KMS-11 (cell line): ENCODE measurements at regions not wholly inside any gene's neighbourhood (a gene's known extent, or its start where the extent isn't known, plus 50 kb on each side); places are given as distances from the start of the nearest gene placed in this dataset.
"Not testable (repeated sequence)": the region's sequence is repeated elsewhere in the genome, so short reads cannot be mapped to it uniquely, and the experiment has no call there.

ENCODE experiments used
- H2AFZ ChIP-seq: fragments of 200-600 bp; sonication (generic); 2 replicates; pipeline ENCODE4 v1.6.1; 2016; ENCODE audit warnings: antibody characterized with exemption, mixed run types, low read depth
- H3K27ac ChIP-seq: fragments of 200-600 bp; sonication (generic); 2 replicates; pipeline ENCODE4 v1.6.1; 2016; ENCODE audit warnings: mild to moderate bottlenecking, mixed run types
- H3K27me3 ChIP-seq: fragments of 200-600 bp; sonication (generic); 2 replicates; pipeline ENCODE4 v1.6.1; 2017; ENCODE audit warnings: mild to moderate bottlenecking, low read depth, mixed run types, moderate library complexity; ENCODE audit not compliant: insufficient read depth
- H3K36me3 ChIP-seq: fragments of 200-600 bp; sonication (generic); 2 replicates; pipeline ENCODE4 v1.6.1; 2017; ENCODE audit warnings: mild to moderate bottlenecking, mixed run types; ENCODE audit not compliant: insufficient read depth
- H3K4me1 ChIP-seq: fragments of 200-600 bp; sonication (generic); 2 replicates; pipeline ENCODE4 v1.6.1; 2016; ENCODE audit warnings: mild to moderate bottlenecking, low read depth, mixed run types; ENCODE audit not compliant: poor library complexity, severe bottlenecking
- H3K4me2 ChIP-seq: fragments of 200-600 bp; sonication (generic); 2 replicates; pipeline ENCODE4 v1.7.0; 2016; ENCODE audit warnings: mild to moderate bottlenecking, mixed run types
- H3K4me3 ChIP-seq: fragments of 200-600 bp; sonication (generic); IDR thresholded peaks from 2 replicates; pipeline ENCODE4 v1.6.1; 2017; ENCODE audit warnings: low read depth, low read length, mixed read lengths; ENCODE audit not compliant: insufficient read depth
- H3K79me2 ChIP-seq: fragments of 200-600 bp; sonication (generic); 2 replicates; pipeline ENCODE4 v1.6.1; 2016; ENCODE audit warnings: low read depth, mixed run types; ENCODE audit not compliant: insufficient read depth
- H3K9ac ChIP-seq: fragments of 200-600 bp; sonication (generic); 2 replicates; pipeline ENCODE4 v1.6.1; 2016; ENCODE audit warnings: mild to moderate bottlenecking, mixed run types
- H4K20me1 ChIP-seq: fragments of 200-600 bp; sonication (generic); 2 replicates; pipeline ENCODE4 v1.6.1; 2016; ENCODE audit warnings: mild to moderate bottlenecking, mixed run types; ENCODE audit not compliant: insufficient read depth
- TF ChIP-seq, protein P1 (sequence below): fragments of 200-600 bp; sonication (generic); conservative IDR thresholded peaks from 2 replicates; pipeline ENCODE4 v1.6.1; 2017; ENCODE audit warnings: low read depth, mild to moderate bottlenecking, antibody characterized with exemption, low read length, moderate library complexity, mixed read lengths

DNA sequence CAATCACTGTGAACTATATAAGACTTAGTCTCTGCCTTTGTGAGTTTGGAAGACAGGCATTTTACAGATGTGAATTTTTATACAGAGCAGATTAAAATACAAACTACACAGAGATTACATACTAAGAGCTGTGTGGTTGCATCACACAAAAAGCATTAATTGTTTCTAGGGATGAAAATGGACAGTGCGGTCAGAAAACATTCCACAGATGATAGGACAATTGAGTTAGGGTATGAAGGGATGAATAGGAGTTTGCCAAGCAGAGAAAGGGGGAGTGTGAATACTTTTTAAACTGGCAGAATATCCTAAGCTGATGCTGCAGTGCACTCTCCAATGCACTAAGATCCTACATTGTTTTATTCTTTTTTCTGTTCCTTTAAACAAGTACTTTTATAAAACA, 345.8 kb downstream of the VRK1 start:
- no peaks in the 10 kb centered on the region for H4K20me1 ChIP-seq
- H3K36me3 ChIP-seq, result no peaks in the 10 kb centered on the region
- H3K27ac ChIP-seq, result no peak overlapping the region
- TF ChIP-seq, protein P1, sequence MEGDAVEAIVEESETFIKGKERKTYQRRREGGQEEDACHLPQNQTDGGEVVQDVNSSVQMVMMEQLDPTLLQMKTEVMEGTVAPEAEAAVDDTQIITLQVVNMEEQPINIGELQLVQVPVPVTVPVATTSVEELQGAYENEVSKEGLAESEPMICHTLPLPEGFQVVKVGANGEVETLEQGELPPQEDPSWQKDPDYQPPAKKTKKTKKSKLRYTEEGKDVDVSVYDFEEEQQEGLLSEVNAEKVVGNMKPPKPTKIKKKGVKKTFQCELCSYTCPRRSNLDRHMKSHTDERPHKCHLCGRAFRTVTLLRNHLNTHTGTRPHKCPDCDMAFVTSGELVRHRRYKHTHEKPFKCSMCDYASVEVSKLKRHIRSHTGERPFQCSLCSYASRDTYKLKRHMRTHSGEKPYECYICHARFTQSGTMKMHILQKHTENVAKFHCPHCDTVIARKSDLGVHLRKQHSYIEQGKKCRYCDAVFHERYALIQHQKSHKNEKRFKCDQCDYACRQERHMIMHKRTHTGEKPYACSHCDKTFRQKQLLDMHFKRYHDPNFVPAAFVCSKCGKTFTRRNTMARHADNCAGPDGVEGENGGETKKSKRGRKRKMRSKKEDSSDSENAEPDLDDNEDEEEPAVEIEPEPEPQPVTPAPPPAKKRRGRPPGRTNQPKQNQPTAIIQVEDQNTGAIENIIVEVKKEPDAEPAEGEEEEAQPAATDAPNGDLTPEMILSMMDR, result no peak
- H3K4me3 ChIP-seq, result no peak overlapping the region
- no peak overlapping the region for H3K4me2 ChIP-seq
- no peak overlapping the region for H2AFZ ChIP-seq
- H3K9ac ChIP-seq, result no peak overlapping the region
- no peaks in the 10 kb centered on the region for H3K4me1 ChIP-seq
- H3K79me2 ChIP-seq, result no peaks in the 10 kb centered on the region
- no peaks in the 10 kb centered on the region for H3K27me3 ChIP-seq

DNA sequence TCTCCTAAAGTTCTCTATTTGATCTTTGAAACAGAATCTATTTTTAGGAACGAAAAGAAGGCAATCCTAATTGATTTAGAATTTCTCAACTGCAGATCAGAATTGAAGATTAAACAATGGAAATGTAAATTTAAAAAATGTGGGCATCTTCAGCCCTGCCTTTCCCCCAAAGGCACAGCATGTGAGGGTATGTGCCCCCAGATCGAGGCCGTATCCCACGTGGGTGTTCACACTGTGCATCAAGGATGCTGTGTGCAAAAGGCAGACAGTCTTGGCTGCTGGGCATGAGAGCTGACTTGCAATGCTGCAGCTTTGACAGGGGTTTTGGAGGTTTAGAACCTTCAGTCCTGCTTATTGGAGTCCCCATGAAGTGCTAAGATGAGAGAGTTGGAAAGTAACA, 346.3 kb downstream of the VRK1 start:
- Histone ChIP-seq H3K27ac (no peak overlapping the region), H3K27me3 (no peaks in the 10 kb centered on the region), H3K79me2 (no peaks in the 10 kb centered on the region), H2AFZ (no peak overlapping the region), H4K20me1 (no peaks in the 10 kb centered on the region), H3K4me2 (no peak overlapping the region), H3K36me3 (no peaks in the 10 kb centered on the region), H3K9ac (no peak overlapping the region), H3K4me1 (no peaks in the 10 kb centered on the region), H3K4me3 (no peak overlapping the region)
- TF ChIP-seq, protein P1, result no peak

DNA sequence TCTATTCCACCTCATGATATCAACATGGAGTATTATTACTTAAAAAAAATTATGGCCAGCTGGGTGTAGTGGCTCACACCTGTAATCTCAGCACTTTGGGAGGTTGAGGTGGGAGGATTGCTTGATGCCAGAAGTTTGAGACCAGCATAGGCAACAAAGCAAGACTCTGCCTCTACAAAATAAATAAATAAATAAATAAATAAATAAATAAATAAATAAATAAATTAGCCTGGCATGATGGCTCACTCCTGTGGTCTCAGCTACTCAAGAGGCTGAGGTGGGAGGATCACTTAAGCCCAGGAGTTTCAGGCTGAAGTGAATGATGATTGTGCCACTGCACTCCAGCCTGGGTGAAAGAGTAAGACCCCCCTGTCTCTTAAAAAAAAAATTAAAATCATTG, 350.8 kb downstream of the VRK1 start:
- H3K36me3 ChIP-seq, H3K4me1 ChIP-seq, H2AFZ ChIP-seq, H4K20me1 ChIP-seq, H3K4me3 ChIP-seq, H3K79me2 ChIP-seq, H3K27me3 ChIP-seq, H3K4me2 ChIP-seq, H3K27ac ChIP-seq, H3K9ac ChIP-seq: not testable (repeated sequence)

DNA sequence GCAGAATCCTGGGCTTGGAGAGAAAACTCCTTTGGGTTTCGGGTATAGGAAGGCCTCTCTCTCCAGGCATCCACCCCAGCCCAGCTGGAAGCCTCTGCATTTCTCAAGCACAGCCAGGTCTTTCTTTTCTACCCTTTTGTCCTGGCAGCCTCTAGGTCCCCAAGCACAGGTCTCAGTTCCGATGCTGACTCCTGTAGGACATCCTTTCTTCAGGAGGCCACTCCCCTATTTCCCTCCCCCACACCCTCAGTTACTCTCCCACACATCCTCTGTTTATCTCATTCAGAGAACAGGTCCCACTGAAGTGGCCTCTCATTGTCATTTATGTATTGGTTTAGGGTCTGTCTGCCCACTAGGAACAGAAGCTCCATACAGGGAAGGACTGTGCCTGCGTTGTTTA, 352.6 kb downstream of the VRK1 start:
- Histone ChIP-seq H4K20me1 (no peaks in the 10 kb centered on the region), H3K4me2 (no peak overlapping the region), H3K9ac (no peak overlapping the region), H3K27ac (no peak overlapping the region), H3K4me1 (no peaks in the 10 kb centered on the region), H3K79me2 (no peaks in the 10 kb centered on the region), H3K4me3 (no peak overlapping the region), H2AFZ (no peak overlapping the region), H3K27me3 (no peaks in the 10 kb centered on the region), H3K36me3 (no peaks in the 10 kb centered on the region)
- TF ChIP-seq, protein P1, result no peak

DNA sequence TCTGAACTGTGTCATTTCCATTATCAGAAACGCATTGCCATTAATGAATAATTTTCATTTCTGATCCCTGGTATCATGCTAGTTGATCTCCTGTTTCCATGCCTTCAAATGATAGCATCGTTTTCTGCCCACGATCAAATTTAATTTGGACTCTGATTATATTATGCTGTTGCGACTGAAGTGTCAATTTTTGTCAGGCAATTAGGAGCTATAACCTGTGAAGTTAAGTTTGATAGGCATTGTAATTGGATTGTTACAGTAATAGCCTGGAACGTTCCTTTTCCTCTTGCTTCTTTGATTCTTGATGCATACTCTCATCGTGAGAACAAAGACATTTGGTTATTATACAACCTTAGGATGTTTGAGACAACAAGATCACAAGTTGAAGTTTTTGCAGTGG, 356.3 kb downstream of the VRK1 start:
- Histone ChIP-seq H3K9ac (no peak overlapping the region), H3K4me3 (no peak overlapping the region), H4K20me1 (no peaks in the 10 kb centered on the region), H3K27ac (no peak overlapping the region), H3K4me2 (no peak overlapping the region), H3K79me2 (no peaks in the 10 kb centered on the region), H2AFZ (no peak overlapping the region), H3K36me3 (no peaks in the 10 kb centered on the region), H3K4me1 (no peaks in the 10 kb centered on the region), H3K27me3 (no peaks in the 10 kb centered on the region)
- TF ChIP-seq, protein P1, result no peak
